Activated naive CD4-positive, alpha-beta T cell treated with anti-CD3 and anti-CD28 coated beads, Interleukin-2, amount 50 U/mL, for 72 hours (primary cell): ENCODE measurements at regions not wholly inside any gene's neighbourhood (a gene's known extent, or its start where the extent isn't known, plus 50 kb on each side); places are given as distances from the start of the nearest gene placed in this dataset.

ENCODE experiments used
- ATAC-seq, 2 donors: fragments of 150-1000 bp; cut with Tn5 transposase; 2 replicates each; pipeline ENCODE4 v1.10.0; 2021; ENCODE audit warnings: mild to moderate bottlenecking in 2 of 2, moderate library complexity in 2 of 2
- DNase-seq, 2 donors: peaks; one replicate each; pipeline ENCODE4 v3.0.0; 2021 to 2022; ENCODE audit warnings: low spot score in 2 of 2
- H3K27ac Mint-ChIP-seq, 2 donors: one replicate each; pipeline ENCODE4 v1.8.0; 2022; ENCODE audit warnings: mild to moderate bottlenecking in 2 of 2, mixed read lengths in 2 of 2
- H3K36me3 Mint-ChIP-seq, 2 donors: one replicate each; pipeline ENCODE4 v1.8.0; 2022; ENCODE audit warnings: mixed read lengths in 2 of 2
- H3K9me3 Mint-ChIP-seq, 2 donors: one replicate each; pipeline ENCODE4 v1.8.0; 2022; ENCODE audit warnings: mixed read lengths in 2 of 2

GRCh38 chr16:5693426-5693825, 595.8 kb upstream of the EEF2KMT start:
- H3K36me3 Mint-ChIP-seq = no peaks in the 10 kb centered on the region
- no peak overlapping the region for H3K27ac Mint-ChIP-seq
- DNase-seq (no peak), ATAC-seq (no peak)
- peaks cover 9 to 11% of the 10 kb centered on the region in 2 donors for H3K9me3 Mint-ChIP-seq

GRCh38 chr16:5681966-5682365, 584.4 kb upstream of the EEF2KMT start:
- H3K27ac Mint-ChIP-seq = no peak overlapping the region
- no peaks in the 10 kb centered on the region for H3K36me3 Mint-ChIP-seq
- no peak for DNase-seq
- H3K9me3 Mint-ChIP-seq = peaks cover 7 to 16% of the 10 kb centered on the region in 2 donors
- no peak for ATAC-seq

- no peak overlapping the region for H3K27ac Mint-ChIP-seq
- no peaks in the 10 kb centered on the region for H3K36me3 Mint-ChIP-seq
- ATAC-seq (no peak), DNase-seq (no peak)
- peaks cover 7 to 20% of the 10 kb centered on the region in 2 donors for H3K9me3 Mint-ChIP-seq
Measured at GRCh38 chr16:5678371-5678770, 580.8 kb upstream of the EEF2KMT start.

GRCh38 chr16:5671421-5671820, 573.8 kb upstream of the EEF2KMT start:
- H3K36me3 Mint-ChIP-seq = no peaks in the 10 kb centered on the region
- no peak for ATAC-seq
- H3K9me3 Mint-ChIP-seq = peaks cover 0 to 5% of the 10 kb centered on the region in 2 donors
- DNase-seq = no peak
- H3K27ac Mint-ChIP-seq = no peak overlapping the region

GRCh38 chr16:5670198-5670597, 572.6 kb upstream of the EEF2KMT start:
- peaks cover 0 to 5% of the 10 kb centered on the region in 2 donors for H3K9me3 Mint-ChIP-seq
- ATAC-seq = no peak
- no peak overlapping the region for H3K27ac Mint-ChIP-seq
- DNase-seq = no peak
- no peaks in the 10 kb centered on the region for H3K36me3 Mint-ChIP-seq

- no peak overlapping the region for H3K27ac Mint-ChIP-seq
- peaks cover 0 to 3% of the 10 kb centered on the region in 2 donors for H3K9me3 Mint-ChIP-seq
- no peaks in the 10 kb centered on the region for H3K36me3 Mint-ChIP-seq
- DNase-seq (no peak), ATAC-seq (no peak)
Measured at GRCh38 chr16:5668553-5668952, 571.0 kb upstream of the EEF2KMT start.

- no peak overlapping the region for H3K27ac Mint-ChIP-seq
- H3K9me3 Mint-ChIP-seq = no peaks in the 10 kb centered on the region
- H3K36me3 Mint-ChIP-seq = no peaks in the 10 kb centered on the region
- no peak for ATAC-seq
- no peak for DNase-seq
Measured at GRCh38 chr16:5665834-5666233, 568.2 kb upstream of the EEF2KMT start.

- Mint-ChIP-seq H3K27ac (no peak overlapping the region), H3K9me3 (peaks cover 0 to 4% of the 10 kb centered on the region in 2 donors), H3K36me3 (no peaks in the 10 kb centered on the region)
- DNase-seq = no peak
- ATAC-seq = no peak
Measured at GRCh38 chr16:5653789-5654188, 556.2 kb upstream of the EEF2KMT start.

- no peak for DNase-seq
- no peaks in the 10 kb centered on the region for H3K36me3 Mint-ChIP-seq
- no peak overlapping the region for H3K27ac Mint-ChIP-seq
- peaks cover 0 to 4% of the 10 kb centered on the region in 2 donors for H3K9me3 Mint-ChIP-seq
- ATAC-seq = no peak
Measured at GRCh38 chr16:5653041-5653440, 555.4 kb upstream of the EEF2KMT start.

- H3K36me3 Mint-ChIP-seq = no peaks in the 10 kb centered on the region
- no peak for ATAC-seq
- H3K9me3 Mint-ChIP-seq = no peaks in the 10 kb centered on the region
- DNase-seq = no peak
- no peak overlapping the region for H3K27ac Mint-ChIP-seq
Measured at GRCh38 chr16:5649762-5650743, 552.5 kb upstream of the EEF2KMT start.

- DNase-seq = no peak
- Mint-ChIP-seq H3K9me3 (no peaks in the 10 kb centered on the region), H3K27ac (no peak overlapping the region), H3K36me3 (no peaks in the 10 kb centered on the region)
- no peak for ATAC-seq
Measured at GRCh38 chr16:5647051-5647450, 549.5 kb upstream of the EEF2KMT start.

- no peak overlapping the region for H3K27ac Mint-ChIP-seq
- H3K9me3 Mint-ChIP-seq = peaks cover 7 to 15% of the 10 kb centered on the region in 2 donors
- H3K36me3 Mint-ChIP-seq = no peaks in the 10 kb centered on the region
- no peak for DNase-seq
- ATAC-seq = no peak
Measured at GRCh38 chr16:5643855-5644531, 546.4 kb upstream of the EEF2KMT start.

- DNase-seq (no peak), ATAC-seq (no peak)
- Mint-ChIP-seq H3K9me3 (peaks cover 7 to 15% of the 10 kb centered on the region in 2 donors), H3K36me3 (no peaks in the 10 kb centered on the region), H3K27ac (no peak overlapping the region)
Measured at GRCh38 chr16:5642436-5642835, 544.8 kb upstream of the EEF2KMT start.

GRCh38 chr16:5642011-5642410, 544.4 kb upstream of the EEF2KMT start:
- ATAC-seq (no peak), DNase-seq (no peak)
- peaks cover 7 to 15% of the 10 kb centered on the region in 2 donors for H3K9me3 Mint-ChIP-seq
- no peaks in the 10 kb centered on the region for H3K36me3 Mint-ChIP-seq
- no peak overlapping the region for H3K27ac Mint-ChIP-seq

GRCh38 chr16:5640883-5641282, 543.3 kb upstream of the EEF2KMT start:
- peaks cover 7 to 15% of the 10 kb centered on the region in 2 donors for H3K9me3 Mint-ChIP-seq
- DNase-seq (no peak), ATAC-seq (no peak)
- no peaks in the 10 kb centered on the region for H3K36me3 Mint-ChIP-seq
- no peak overlapping the region for H3K27ac Mint-ChIP-seq

GRCh38 chr16:5639531-5639930, 541.9 kb upstream of the EEF2KMT start:
- no peak overlapping the region for H3K27ac Mint-ChIP-seq
- DNase-seq (no peak), ATAC-seq (no peak)
- H3K9me3 Mint-ChIP-seq = peaks cover 7 to 15% of the 10 kb centered on the region in 2 donors
- no peaks in the 10 kb centered on the region for H3K36me3 Mint-ChIP-seq

- Mint-ChIP-seq H3K9me3 (peaks cover 0 to 3% of the 10 kb centered on the region in 2 donors), H3K27ac (no peak overlapping the region), H3K36me3 (no peaks in the 10 kb centered on the region)
- no peak for DNase-seq
- no peak for ATAC-seq
Measured at GRCh38 chr16:5635331-5635730, 537.7 kb upstream of the EEF2KMT start.
